Globus pallidus (tissue), 1 donor: ENCODE measurements at regions not wholly inside any gene's neighbourhood (a gene's known extent, or its start where the extent isn't known, plus 50 kb on each side); places are given as distances from the start of the nearest gene placed in this dataset.
"Not testable (repeated sequence)": the region's sequence is repeated elsewhere in the genome, so short reads cannot be mapped to it uniquely, and the experiment has no call there.

Experiments used
- DNase-seq: peaks from one replicate; pipeline ENCODE4 v3.0.0-alpha.2; 2015; ENCODE audit warnings: low spot score

DNA sequence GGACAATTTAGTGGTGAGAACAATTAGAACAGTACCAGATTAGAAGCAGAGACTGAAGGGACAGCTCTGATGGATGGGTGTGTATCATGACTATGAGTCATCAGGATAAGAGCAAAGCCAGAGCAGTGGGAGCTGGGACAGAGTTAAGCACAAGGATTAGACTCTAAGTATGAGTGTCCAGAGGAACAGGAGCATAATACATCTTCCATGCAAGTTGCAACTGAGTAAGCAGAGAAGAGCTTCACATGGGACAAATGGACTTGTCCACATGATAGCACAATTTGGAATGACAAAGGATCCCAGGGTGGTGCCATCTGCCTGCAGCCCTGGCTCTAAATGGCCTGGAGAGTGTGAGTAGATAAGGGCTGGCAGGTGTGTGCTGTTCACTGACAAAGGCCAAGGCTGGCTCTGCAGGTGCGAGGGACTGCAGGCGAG, 226.4 kb upstream of the CAND1 start:
- no peak for DNase-seq

DNA sequence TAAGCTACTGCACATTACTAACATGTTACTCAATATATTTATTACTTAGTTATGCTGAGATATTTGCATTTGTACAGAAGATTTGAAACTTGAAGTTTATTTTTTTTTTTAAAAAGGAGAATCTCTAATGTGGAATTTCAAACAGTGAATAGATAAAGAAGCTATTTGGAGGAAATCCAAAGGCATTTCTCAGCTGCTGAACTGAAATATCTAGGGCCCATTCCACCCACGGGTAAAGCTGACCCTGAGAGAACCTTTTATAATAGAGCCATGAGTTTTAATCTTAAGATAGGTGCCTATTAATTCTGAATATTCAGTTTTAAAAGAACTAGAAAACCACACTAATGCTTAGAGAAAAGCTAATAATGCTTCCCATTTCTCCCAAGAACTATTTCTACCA, 225.4 kb upstream of the CAND1 start:
- DNase-seq, result no peak

DNA sequence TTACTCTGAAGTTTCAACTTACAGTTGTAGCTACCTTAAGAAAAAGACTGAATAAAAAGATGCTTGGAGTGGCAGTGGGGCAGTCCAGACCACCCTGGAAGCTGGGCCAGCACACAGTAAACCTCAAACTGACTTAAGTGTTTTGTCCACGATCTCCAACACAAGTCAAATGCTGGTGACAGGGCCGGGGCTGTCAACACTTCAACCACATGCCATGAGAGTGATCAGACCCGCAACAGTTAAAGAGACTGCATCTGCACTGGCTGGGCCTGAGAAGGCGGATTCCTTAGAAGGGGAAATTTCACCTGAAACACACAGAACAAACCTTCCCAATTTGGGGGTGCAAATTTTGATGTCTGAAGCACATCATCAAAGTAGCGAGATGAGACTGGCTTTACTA, 223.5 kb upstream of the CAND1 start:
- DNase-seq, result no peak

DNA sequence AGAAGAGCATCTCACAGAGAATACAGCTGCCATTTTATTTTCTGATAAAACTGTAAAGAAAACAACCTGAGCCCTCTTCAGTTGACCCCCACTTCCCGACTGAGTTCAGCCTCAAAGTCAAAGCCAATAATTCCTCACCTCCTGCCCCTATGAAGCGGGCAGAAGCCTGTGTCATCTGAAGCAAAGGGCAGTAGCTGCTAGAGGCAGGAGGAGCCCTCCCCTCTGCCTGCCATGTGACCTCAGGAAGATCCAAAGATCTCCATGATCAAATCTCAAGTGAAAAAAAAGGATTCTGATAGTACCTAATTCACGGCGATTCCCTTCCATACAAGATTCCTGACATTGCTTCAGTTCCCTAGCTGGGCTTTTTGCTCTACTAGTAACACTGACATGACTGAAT, 223.1 kb upstream of the CAND1 start:
- no peak for DNase-seq

DNA sequence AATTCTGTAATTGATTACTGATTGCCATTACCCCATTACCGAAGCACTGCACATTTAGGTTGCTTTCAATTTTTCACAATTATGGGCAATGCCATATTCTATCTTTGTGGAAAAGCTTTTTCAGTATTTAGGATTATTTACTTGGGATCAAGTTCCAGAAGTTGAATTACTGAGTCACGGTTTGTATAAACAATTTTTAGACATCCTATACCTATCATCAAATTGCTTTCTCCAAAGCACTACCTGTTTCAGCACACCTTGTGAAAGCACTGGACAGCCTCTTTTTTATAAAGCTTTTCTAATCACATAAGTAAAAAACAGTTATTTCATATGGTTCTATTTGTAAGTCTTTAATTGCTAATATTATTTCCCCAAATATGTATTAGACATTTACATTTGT, 221.5 kb upstream of the CAND1 start:
- no peak for DNase-seq

DNA sequence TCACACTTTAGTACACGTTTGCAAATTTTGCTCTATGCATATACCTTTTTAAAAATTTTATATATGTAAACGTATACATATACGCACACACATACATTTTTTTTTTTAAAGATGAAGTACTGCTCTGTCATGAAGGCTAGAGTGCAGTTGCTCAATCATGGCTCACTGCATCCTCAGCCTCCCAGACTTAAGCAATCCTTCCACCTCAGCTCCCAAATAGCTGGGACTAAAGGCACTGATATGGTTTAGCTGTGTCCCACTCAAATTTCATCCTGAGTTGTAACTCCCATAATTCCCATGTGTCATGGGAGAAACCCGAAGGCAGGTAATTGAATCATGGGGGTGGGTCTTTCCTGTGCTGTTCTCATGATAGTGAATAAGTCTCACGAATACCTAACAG, 220.8 kb upstream of the CAND1 start:
- DNase-seq, result no peak

DNA sequence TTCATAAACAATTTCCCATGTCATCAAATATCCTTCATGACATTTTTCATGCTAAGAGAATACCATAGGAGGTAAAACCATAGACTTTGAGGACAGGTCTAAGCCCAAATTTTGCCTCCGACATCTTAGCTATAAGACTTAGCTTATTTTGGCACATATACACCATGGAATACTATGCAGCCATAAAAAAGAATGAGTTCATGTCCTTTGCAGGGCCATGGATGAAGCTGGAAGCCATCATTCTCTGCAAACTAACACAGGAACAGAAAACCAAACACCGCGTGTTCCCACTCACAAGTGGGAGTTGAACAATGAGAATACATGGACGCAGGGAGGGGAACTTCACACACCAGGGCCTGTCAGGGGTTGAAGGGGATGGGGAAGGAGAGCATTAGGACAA, 220.0 kb upstream of the CAND1 start:
- not testable (repeated sequence) for DNase-seq

DNA sequence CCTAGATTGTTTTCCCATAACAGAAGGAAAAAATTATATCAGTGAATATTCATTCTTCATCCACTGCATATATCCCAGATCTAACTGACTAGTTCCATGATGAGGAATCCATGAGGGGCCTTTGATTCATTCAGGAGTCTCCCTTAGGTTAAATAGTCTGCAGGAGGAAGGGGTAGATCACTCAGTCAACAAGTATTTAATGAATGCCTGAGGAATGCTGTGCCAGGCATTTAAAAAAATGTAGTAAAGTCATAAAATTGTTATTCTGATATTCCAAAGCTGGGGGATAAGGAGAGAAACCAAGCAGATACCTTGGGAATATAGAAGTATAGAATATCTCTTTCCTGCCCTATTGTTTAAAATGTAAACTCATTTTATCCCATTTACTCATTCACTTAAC, 216.2 kb upstream of the CAND1 start:
- no peak for DNase-seq

DNA sequence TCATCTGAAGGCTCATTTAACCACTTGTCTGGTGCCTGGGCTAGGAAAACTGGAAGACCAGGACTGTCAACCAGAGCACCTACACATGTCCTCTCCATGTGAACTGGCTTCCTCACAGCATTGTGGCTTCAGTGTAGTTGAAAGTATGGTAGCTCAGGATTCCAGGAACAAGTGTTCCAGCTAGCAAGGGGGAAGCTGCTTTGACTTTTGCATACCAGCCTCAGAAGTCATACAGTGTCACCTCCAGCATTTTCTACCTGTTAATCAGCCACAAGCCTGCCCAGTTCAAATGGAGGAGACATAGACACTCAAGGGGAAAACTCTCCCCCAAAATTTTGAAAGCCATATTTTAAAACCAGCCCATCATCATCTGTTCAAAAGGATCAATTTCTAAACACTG, 212.8 kb upstream of the CAND1 start:
- no peak for DNase-seq

DNA sequence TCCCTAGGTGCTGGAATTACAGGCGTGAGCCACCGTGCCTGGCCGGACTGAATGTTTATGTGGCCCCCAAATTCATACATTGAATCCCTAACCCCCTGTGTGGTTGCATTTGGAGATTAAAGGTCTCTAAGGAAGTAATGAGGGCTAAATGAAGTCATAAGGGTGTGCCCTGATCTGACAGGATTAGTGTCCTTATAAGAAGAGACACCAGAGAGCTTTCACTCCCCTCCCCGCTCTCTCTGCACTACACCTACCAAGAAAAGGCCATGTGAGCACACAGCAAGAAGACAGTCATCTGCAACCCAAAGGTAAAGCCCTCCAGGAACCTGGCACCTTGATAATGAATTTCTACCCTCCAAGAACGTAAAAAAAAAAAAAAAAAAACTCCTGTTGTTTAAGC, 212.1 kb upstream of the CAND1 start:
- no peak for DNase-seq

DNA sequence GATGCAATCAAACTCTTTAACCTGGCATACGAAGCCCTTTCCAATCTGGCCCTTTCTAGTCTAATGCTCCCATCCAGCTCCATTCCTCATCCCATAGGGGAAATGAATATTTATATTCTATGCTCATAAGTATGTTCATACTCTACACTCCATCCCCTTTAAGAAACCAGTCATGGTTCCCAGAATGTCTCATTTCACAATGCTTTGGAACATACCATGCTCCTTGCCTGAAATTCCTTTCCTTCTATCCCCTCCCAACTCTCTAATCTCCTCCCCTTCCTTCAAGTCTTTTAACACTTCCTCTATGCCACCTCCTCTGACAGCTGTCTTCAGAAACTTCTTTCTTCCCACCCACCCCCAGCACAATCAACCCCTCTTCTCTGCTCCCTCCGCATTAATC, 207.0 kb upstream of the CAND1 start:
- DNase-seq, result no peak

DNA sequence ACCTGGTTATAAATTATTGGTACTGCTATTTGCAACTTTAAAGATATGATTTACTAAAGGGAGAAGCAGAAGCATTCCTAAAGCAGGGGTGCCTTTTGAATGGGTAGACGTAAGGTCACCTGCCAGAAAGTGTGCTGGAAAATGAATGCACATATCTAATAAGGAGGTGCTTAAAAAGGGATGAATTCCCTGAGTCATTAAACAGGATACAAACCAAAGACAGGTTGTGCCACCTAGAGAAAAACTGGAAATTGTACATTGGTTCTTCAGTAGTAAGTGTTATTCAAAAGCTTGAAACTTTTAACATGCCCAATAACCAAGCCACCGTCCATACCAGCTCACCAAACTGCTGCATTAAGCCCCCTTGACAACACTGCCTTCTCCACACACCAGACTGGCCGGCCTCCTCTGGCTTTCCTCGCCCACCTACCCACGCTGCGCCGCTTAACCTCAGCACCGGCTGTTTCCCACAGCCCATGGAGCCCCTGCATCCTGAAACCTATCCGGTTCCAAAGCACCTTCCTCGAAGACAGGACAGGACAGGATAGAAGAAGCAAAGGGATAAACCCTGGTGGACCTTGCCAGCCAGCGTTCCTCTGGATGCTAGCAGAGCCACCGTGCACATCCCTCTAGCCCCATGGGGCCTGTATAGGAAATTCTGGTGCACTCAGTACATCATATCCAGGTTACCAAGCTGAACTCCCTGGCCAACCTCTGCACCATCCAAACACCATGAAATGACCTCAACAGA, 201.5 kb upstream of the CAND1 start:
- DNase-seq, result no peak

DNA sequence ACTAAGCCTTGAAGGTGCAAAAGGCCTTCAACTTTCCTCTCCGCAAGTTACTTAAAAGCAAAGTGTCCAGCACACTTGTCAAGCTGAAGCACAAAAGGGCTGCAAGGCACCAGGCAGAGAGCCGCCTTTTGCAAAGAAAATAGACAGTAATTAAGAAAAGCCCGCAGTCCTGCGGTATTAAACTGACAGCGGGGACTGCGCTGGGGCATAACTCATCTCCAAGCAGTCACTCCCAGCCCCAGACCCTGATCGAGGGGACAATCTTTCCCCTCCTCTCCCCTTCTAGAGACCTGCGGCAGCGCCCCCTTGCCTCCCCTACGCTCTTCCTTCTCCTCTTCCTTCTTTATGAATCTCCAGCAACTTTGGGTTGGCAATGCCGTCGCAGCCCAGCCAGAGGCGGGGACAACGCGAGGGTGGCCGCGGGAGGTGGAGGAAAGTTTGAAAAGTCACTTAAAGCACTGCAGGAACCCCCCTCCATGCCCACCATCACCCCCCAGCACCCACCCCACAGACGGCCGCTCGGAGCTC, 200.9 kb upstream of the CAND1 start:
- DNase-seq, result no peak

DNA sequence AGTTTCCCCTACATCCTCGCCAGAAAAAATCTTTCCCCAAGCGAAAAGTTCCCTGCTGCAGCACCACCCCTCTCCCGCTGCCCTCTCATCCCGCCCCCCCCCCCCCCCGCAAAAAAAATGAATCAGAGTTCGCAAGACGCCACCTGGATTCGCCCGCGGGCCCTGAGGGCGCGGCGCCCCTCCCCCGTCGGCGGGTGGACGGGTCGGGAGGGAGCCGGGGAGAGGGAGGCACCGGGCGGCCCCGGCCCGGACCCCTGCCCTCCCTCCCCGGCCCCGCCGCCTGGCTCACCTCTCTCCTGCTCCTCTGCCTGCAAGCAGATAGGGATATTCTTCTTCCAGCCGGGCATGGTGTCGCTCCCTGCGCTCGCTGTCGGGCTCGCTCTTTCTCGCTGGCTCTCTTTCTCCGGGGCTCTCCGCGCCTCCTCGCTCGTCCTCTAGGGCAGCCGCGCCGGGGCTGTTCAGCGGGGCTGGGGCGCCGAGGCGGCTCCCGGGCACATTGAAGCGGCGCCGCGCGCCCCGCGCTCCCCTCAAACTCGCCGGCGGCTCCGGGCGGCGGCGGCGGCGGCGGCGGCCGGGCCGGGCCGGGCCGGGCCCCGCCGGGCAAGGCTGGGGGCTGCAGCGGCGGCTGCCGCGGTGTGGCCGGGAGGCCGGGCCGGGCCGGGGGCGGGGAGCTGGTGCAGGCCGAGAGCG, 200.3 kb upstream of the CAND1 start:
- no peak for DNase-seq

DNA sequence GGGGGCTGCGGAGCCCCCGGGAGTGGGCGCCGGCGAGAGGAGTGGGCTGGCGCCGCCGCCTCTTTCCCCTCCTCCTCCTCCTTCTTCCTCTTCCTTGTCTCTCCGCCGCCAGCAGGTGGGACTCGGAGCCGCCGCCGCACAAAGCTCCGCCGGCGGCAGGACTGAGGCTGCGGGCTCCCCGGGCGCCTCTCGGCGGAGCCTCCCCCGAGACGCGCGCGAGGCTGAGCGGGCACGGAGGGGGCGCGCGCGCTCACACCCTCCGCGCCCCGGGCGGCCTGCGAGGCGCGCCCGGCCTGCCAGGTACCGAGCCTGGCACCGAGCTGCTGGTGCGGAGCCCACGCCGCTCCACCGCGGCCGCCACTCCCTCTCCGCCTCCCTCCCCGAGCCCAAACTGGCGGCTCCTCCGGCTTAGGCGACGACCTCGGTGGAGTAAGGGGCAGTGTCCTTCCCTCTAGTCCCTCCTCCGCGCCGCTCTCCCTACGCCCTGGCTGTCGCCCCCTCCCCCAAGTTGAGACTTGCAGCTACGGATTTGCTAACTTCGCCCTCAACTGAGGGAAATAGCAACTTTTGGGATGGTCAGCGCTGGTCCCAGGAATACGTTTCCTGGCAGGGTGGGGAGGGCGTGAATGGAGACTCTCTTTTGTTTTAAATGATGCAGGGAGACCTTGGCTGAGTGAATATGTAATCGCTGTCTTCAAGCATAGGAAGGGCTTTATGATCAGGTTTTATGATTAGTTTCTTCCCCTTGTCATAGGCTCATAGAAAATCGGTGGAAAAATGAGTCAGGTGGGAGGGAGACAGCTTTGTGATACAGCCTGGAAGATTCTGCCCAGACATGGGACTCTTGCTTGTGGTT, 199.5 kb upstream of the CAND1 start:
- no peak for DNase-seq

DNA sequence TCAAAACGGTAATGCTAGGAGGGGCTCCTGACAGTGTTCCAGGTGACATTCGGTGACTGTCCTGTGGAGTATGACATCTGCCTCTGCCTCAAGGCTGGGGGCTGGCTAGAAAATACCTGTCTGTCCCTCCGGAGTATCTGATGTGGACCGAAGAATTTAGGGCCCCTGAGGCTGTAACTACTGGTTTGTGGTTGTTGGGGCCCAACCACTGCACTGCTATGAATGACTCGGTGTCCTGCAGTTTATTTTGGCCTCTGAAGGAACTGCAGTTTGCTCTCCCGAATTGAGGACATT, 198.9 kb upstream of the CAND1 start:
- no peak for DNase-seq

DNA sequence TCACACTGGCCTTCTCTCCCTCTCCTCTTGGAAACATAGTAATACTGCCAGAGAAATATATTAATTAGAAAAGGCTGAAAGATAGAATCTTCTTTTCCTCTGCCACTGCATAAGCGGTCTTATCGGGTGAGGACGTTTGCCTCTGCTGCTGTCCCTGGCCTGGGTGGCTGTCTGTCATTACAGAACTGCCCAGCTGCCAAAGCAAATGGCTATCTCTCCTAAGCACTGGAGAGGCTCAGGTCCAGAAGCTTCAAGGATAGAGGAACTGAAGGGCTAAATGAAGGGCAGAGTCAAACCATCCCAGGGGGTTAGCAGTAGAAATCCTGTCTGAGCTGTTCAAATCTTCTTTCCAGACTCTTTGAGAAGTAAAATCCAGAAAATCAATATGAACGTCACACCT, 198.6 kb upstream of the CAND1 start:
- DNase-seq, result no peak

DNA sequence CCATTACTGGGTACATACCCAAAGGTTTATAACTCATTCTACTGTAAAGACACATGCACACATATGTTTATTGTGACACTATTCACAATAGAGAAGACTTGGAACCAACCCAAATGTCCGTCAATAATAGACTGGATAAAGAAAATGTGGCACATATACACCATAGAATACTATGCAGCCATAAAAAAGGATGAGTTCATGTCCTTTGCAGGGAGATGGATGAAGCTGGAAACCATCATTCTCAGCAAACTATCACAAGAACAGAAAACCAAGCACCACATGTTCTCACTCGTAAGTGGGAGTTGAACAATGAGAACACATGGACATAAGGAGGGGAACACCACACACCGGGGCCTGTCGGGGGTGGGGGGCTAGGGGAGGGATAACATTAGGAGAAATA, 196.9 kb upstream of the CAND1 start:
- DNase-seq, result not testable (repeated sequence)

DNA sequence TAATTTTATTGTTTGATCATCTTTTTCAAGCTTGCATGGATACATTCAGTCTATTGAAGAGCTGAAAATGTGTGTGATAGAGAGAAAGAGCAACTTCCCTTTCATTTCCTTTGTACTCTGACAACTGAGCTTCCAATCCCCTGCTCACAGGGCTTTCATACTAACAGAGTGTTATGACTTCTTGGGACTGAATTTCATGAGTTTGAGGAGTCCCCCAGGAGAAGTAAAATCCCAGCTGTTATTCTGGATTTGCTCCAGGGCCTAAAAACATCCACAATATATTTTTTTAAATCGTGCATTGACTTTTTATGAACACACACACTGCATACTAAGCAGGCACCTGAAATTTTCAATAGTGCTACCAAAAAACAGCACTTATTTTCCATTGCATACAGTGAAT, 195.8 kb upstream of the CAND1 start:
- DNase-seq, result no peak

DNA sequence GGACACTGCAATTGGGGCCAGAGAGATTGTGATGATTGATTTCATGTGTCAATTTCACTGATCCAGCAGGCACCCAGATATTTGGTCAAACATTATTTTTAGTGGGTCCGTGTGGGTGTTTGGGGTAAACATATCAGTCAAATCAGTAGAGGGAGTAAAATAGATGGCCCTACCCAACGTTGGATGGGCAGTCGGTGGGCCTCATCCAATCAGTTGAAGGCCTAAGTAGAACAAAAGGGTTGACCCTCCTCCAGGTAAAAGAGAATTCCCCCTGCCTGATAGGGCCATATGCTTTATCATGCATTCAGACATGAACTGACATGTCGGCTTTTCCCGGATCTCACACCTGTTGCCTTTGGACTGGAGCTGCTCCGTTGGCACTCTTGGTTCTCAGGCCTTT, 195.1 kb upstream of the CAND1 start:
- no peak for DNase-seq

DNA sequence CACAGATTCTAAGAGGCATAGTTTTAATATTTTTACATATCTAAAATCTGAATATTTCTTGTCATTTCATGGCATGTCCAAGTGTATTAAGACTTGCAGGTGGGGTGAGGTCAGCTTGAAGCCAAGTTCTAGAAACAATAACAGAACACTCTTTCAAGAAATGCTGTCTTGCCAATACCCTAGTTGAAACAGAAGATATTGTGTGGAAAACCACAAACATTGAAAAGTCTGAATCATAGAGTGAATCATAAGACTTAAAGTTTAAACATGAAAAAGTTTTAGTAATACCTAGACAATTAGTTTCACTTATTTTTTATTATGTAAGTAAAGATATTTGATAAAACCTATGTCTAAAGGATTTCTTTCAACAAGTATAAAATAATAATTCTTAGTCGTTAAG, 191.5 kb upstream of the CAND1 start:
- no peak for DNase-seq

DNA sequence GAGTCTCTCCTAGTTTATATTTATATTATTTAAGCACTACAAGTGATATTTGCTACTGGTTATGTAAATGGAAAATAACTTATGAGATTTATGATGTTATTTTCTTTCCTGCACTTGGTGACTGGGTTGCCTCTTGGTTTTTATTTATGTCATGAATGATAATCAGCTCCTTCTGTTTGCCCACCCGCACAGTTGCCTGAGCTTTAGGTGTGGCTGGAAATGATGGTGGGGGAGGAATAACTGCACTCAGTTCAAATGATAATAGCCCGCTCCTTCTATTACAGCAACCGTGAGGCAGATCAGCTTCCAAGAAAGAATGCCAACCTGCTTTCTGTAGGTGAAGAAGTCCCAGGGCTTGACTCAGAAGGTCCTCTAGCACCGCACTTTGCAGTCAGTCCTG, 190.2 kb upstream of the CAND1 start:
- DNase-seq, result no peak

DNA sequence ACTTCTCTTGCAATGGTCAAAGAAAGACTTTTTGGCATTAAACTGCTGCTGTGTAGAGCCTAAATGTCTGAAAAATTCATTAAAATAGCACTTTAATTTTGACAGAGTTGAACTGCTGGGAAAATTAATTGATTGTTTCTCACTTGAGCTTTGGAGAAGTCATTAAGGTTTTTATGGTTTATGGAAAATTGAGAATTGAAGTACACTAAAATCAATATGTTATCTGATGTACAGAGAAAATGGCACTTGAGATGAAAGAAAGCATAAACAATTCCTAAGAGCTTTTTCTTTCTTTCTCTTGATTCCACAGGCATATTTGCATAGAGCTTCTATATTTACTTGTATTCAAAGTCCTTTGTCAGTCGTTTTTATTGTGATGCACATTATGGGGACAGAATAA, 188.5 kb upstream of the CAND1 start:
- DNase-seq, result no peak
